Astrocyte of the cerebellum (primary cell): ENCODE measurements at regions not wholly inside any gene's neighbourhood (a gene's known extent, or its start where the extent isn't known, plus 50 kb on each side); places are given as distances from the start of the nearest gene placed in this dataset.
"Not testable (repeated sequence)": the region's sequence is repeated elsewhere in the genome, so short reads cannot be mapped to it uniquely, and the experiment has no call there.

ENCODE experiments used
- DNase-seq: peaks from one replicate; pipeline ENCODE4 v3.0.0-alpha.2; 2011; ENCODE audit warnings: low read depth
- H3K4me3 ChIP-seq: 2 replicates; pipeline ENCODE4 v1.5.1; 2011; ENCODE audit warnings: mild to moderate bottlenecking, low read depth, low read length, moderate library complexity
- CTCF ChIP-seq: IDR thresholded peaks from 2 replicates; pipeline ENCODE4 v1.5.1; 2012; ENCODE audit warnings: low read length, low read depth, moderate library complexity, mild to moderate bottlenecking; ENCODE audit errors: missing control alignments
- in situ Hi-C: cut with HindIII; loops from 2 replicates; pipeline ENCODE4 v1.10.0; 2017; ENCODE audit warnings: low sequenced_read_pairs

GRCh38 chr15:81056304-81056703 lies 55.6 kb downstream of the TLNRD1 start:
- no peak for TF ChIP-seq CTCF
- in situ Hi-C loops: no loop called here
- no peak for DNase-seq
- no peak overlapping the region for H3K4me3 ChIP-seq

- no peak for DNase-seq
- TF ChIP-seq CTCF: no peak
- H3K4me3 ChIP-seq: no peak overlapping the region
- in situ Hi-C loops: no loop called here
Observed at GRCh38 chr15:81060470-81060869, 59.7 kb downstream of the TLNRD1 start.

GRCh38 chr15:81060907-81061306 lies 60.2 kb downstream of the TLNRD1 start:
- in situ Hi-C loops: no loop called here
- DNase-seq: no peak
- no peak for TF ChIP-seq CTCF
- no peak overlapping the region for H3K4me3 ChIP-seq

GRCh38 chr15:81061490-81062253 lies 60.9 kb downstream of the TLNRD1 start:
- no peak overlapping the region for H3K4me3 ChIP-seq
- no peak for TF ChIP-seq CTCF
- in situ Hi-C loops: no loop called here
- DNase-seq: no peak

GRCh38 chr15:81062937-81063336 lies 62.2 kb downstream of the TLNRD1 start:
- no peak overlapping the region for H3K4me3 ChIP-seq
- DNase-seq: no peak
- TF ChIP-seq CTCF: no peak
- in situ Hi-C loops: no loop called here

- DNase-seq: no peak
- no peak overlapping the region for H3K4me3 ChIP-seq
- no peak for TF ChIP-seq CTCF
- in situ Hi-C loops: no loop called here
Observed at GRCh38 chr15:81064253-81064652, 63.5 kb downstream of the TLNRD1 start.

GRCh38 chr15:81067567-81067966 lies 66.5 kb upstream of the CFAP161 start:
- H3K4me3 ChIP-seq, DNase-seq, in situ Hi-C loops: not testable (repeated sequence)
